ENCODE measurements at regions not wholly inside any gene's neighbourhood (a gene's known extent, or its start where the extent isn't known, plus 50 kb on each side); places are given as distances from the start of the nearest gene placed in this dataset.

GRCh38 chr5:148750614-148751013 is 75.8 kb upstream of the ADRB2 start:
- TF ChIP-seq CTCF (IDR thresholded peaks at IDR 0.05) (no peak), POLR2A (IDR thresholded peaks at IDR 0.05) (no peak), POLR2AphosphoS5 (IDR thresholded peaks at IDR 0.05) (no peak)

Measured in stomach (tissue), 4 donors.